ENCODE measurements at regions not wholly inside any gene's neighbourhood (a gene's known extent, or its start where the extent isn't known, plus 50 kb on each side); places are given as distances from the start of the nearest gene placed in this dataset.

- no peak for TF ChIP-seq CTCF (IDR thresholded peaks at IDR 0.05; ENCODE audit: low read depth, low read length, poor library complexity, severe bottlenecking)
- no peak for TF ChIP-seq EZH2phosphoT487 (IDR thresholded peaks at IDR 0.05; ENCODE audit: borderline replicate concordance, low read length)
These were observed 101.9 kb upstream of the SLC45A1 start for GRCh38 chr1:8216005-8216404.
